ENCODE measurements at regions not wholly inside any gene's neighbourhood (a gene's known extent, or its start where the extent isn't known, plus 50 kb on each side); places are given as distances from the start of the nearest gene placed in this dataset.

GRCh38 chr6:120058410-120058809 lies 708.8 kb upstream of the MAN1A1 start:
- DNase-seq, result no peak
- no peak for ATAC-seq
- intact Hi-C loops (cut with micrococcal nuclease), result no loop called here

GRCh38 chr6:120056085-120056484 lies 706.5 kb upstream of the MAN1A1 start:
- no peak for DNase-seq
- intact Hi-C loops (cut with micrococcal nuclease), result no loop called here
- no peak for ATAC-seq

GRCh38 chr6:120055071-120055470 lies 705.5 kb upstream of the MAN1A1 start:
- intact Hi-C loops (cut with micrococcal nuclease), result no loop called here
- ATAC-seq, result no peak
- DNase-seq, result no peak

- no peak for ATAC-seq
- intact Hi-C loops (cut with micrococcal nuclease), result no loop called here
- DNase-seq, result no peak
Observed at GRCh38 chr6:120039664-120040063, 690.1 kb upstream of the MAN1A1 start.

GRCh38 chr6:120031837-120032236 lies 682.3 kb upstream of the MAN1A1 start:
- no peak for ATAC-seq
- no peak for DNase-seq
- intact Hi-C loops (cut with micrococcal nuclease), result no loop called here

GRCh38 chr6:120026791-120027190 lies 677.2 kb upstream of the MAN1A1 start:
- ATAC-seq (no peak), DNase-seq (no peak)
- intact Hi-C loops (cut with micrococcal nuclease), result no loop called here

- DNase-seq (no peak), ATAC-seq (no peak)
- intact Hi-C loops (cut with micrococcal nuclease), result no loop called here
Observed at GRCh38 chr6:120010075-120010474, 660.5 kb upstream of the MAN1A1 start.

GRCh38 chr6:120005292-120005976 lies 655.9 kb upstream of the MAN1A1 start:
- DNase-seq, result no peak
- intact Hi-C loops (cut with micrococcal nuclease), result no loop called here
- ATAC-seq, result no peak

- intact Hi-C loops (cut with micrococcal nuclease), result no loop called here
- ATAC-seq (no peak), DNase-seq (no peak)
Observed at GRCh38 chr6:119986934-119987549, 637.5 kb upstream of the MAN1A1 start.

- no peak for DNase-seq
- no peak for ATAC-seq
- intact Hi-C loops (cut with micrococcal nuclease), result no loop called here
Observed at GRCh38 chr6:119985952-119986736, 636.6 kb upstream of the MAN1A1 start.

- ATAC-seq (no peak), DNase-seq (no peak)
- intact Hi-C loops (cut with micrococcal nuclease), result no loop called here
Observed at GRCh38 chr6:119980802-119981201, 631.2 kb upstream of the MAN1A1 start.

- intact Hi-C loops (cut with micrococcal nuclease), result no loop called here
- DNase-seq (no peak), ATAC-seq (no peak)
Observed at GRCh38 chr6:119979862-119980261, 630.3 kb upstream of the MAN1A1 start.

GRCh38 chr6:119978274-119978889 lies 628.8 kb upstream of the MAN1A1 start:
- ATAC-seq (no peak), DNase-seq (no peak)
- intact Hi-C loops (cut with micrococcal nuclease), result no loop called here

GRCh38 chr6:119974430-119975159 lies 625.0 kb upstream of the MAN1A1 start:
- no peak for ATAC-seq
- DNase-seq, result no peak
- intact Hi-C loops (cut with micrococcal nuclease), result no loop called here

- DNase-seq, result no peak
- no peak for ATAC-seq
- intact Hi-C loops (cut with micrococcal nuclease), result no loop called here
Observed at GRCh38 chr6:119966484-119966883, 616.9 kb upstream of the MAN1A1 start.

- intact Hi-C loops (cut with micrococcal nuclease), result no loop called here
- no peak for ATAC-seq
- no peak for DNase-seq
Observed at GRCh38 chr6:119965900-119966299, 616.3 kb upstream of the MAN1A1 start.

- ATAC-seq (no peak), DNase-seq (no peak)
- intact Hi-C loops (cut with micrococcal nuclease), result no loop called here
Observed at GRCh38 chr6:119965008-119965407, 615.4 kb upstream of the MAN1A1 start.

GRCh38 chr6:119962505-119962904 lies 612.9 kb upstream of the MAN1A1 start:
- ATAC-seq (no peak), DNase-seq (no peak)
- intact Hi-C loops (cut with micrococcal nuclease), result no loop called here

- DNase-seq (no peak), ATAC-seq (no peak)
- intact Hi-C loops (cut with micrococcal nuclease), result no loop called here
Observed at GRCh38 chr6:119961450-119961849, 611.9 kb upstream of the MAN1A1 start.
